SK-N-SH treated with all-trans-retinoic acid at 6 μM for 48 hours (cell line): ENCODE measurements at regions not wholly inside any gene's neighbourhood (a gene's known extent, or its start where the extent isn't known, plus 50 kb on each side); places are given as distances from the start of the nearest gene placed in this dataset.

ENCODE experiments used
- ATAC-seq: fragments of 200-7000 bp; cut with Tn5 transposase; 3 replicates; pipeline ENCODE4 v1.9.1; 2020; ENCODE audit warnings: mild to moderate bottlenecking, moderate library complexity
- ARNTL ChIP-seq: fragments of 450-650 bp; formaldehyde crosslinking; IDR thresholded peaks from 2 replicates; pipeline ENCODE4 v1.5.0; 2020; ENCODE audit warnings: low read depth, mild to moderate bottlenecking, moderate library complexity, borderline replicate concordance
- BACH2 ChIP-seq: fragments of 250-450 bp; sonication (Bioruptor Pico); IDR thresholded peaks from 2 replicates; pipeline ENCODE4 v1.9.0; 2021; ENCODE audit warnings: mild to moderate bottlenecking, borderline replicate concordance
- CREB5 ChIP-seq: fragments of 250-450 bp; sonication (Bioruptor Pico); IDR thresholded peaks from 2 replicates; pipeline ENCODE4 v1.5.1; 2020; ENCODE audit warnings: low read depth, mild to moderate bottlenecking, moderate library complexity
- CSDC2 ChIP-seq: fragments of 250-450 bp; sonication (Bioruptor Pico); IDR thresholded peaks from 2 replicates; pipeline ENCODE4 v1.5.0; 2020; ENCODE audit warnings: mild to moderate bottlenecking, moderate library complexity
- CSRNP3 ChIP-seq: fragments of 250-450 bp; sonication (Bioruptor Pico); IDR thresholded peaks from 2 replicates; pipeline ENCODE4 v1.5.1; 2021; ENCODE audit warnings: mild to moderate bottlenecking, moderate library complexity
- ESRRG ChIP-seq: fragments of 250-450 bp; sonication (Bioruptor Pico); IDR thresholded peaks from 2 replicates; pipeline ENCODE4 v1.6.1; 2021; ENCODE audit warnings: mild to moderate bottlenecking
- GLIS3 ChIP-seq: fragments of 250-450 bp; sonication (Bioruptor Pico); IDR thresholded peaks from 2 replicates; pipeline ENCODE4 v1.5.0; 2020; ENCODE audit warnings: mild to moderate bottlenecking, moderate library complexity
- ISL1 ChIP-seq: fragments of 250-450 bp; sonication (Bioruptor Pico); IDR thresholded peaks from 2 replicates; pipeline ENCODE4 v2.1.2; 2022; ENCODE audit warnings: mild to moderate bottlenecking, moderate library complexity
- OSR1 ChIP-seq: fragments of 250-450 bp; sonication (Bioruptor Pico); IDR thresholded peaks from 2 replicates; pipeline ENCODE4 v1.8.0; 2022; ENCODE audit warnings: moderate library complexity, mild to moderate bottlenecking, inconsistent platforms
- PATZ1 ChIP-seq: fragments of 250-450 bp; sonication (Bioruptor Pico); IDR thresholded peaks from 2 replicates; pipeline ENCODE4 v1.8.0; 2020; ENCODE audit warnings: mild to moderate bottlenecking, moderate library complexity, borderline replicate concordance
- PPARA ChIP-seq: fragments of 250-450 bp; sonication (Bioruptor Pico); IDR thresholded peaks from 2 replicates; pipeline ENCODE4 v1.5.0; 2020; ENCODE audit warnings: mild to moderate bottlenecking, borderline replicate concordance
- RARB ChIP-seq: fragments of 250-450 bp; sonication (Bioruptor Pico); IDR thresholded peaks from 2 replicates; pipeline ENCODE4 v1.8.0; 2021; ENCODE audit warnings: mild to moderate bottlenecking, moderate library complexity
- SNAI2 ChIP-seq: fragments of 250-450 bp; sonication (Bioruptor Pico); IDR thresholded peaks from 2 replicates; pipeline ENCODE4 v1.5.0; 2020; ENCODE audit warnings: mild to moderate bottlenecking, moderate library complexity
- TCF4 ChIP-seq: fragments of 250-450 bp; sonication (Bioruptor Pico); IDR thresholded peaks from 2 replicates; pipeline ENCODE4 v1.8.0; 2021; ENCODE audit warnings: mild to moderate bottlenecking, moderate library complexity, borderline replicate concordance
- TOX ChIP-seq: fragments of 250-450 bp; sonication (Bioruptor Pico); IDR thresholded peaks from 2 replicates; pipeline ENCODE4 v1.8.0; 2021; ENCODE audit warnings: mild to moderate bottlenecking, moderate library complexity, borderline replicate concordance
- TSHZ2 ChIP-seq: fragments of 250-450 bp; sonication (Bioruptor Pico); IDR thresholded peaks from 2 replicates; pipeline ENCODE4 v1.5.0; 2020; ENCODE audit warnings: mild to moderate bottlenecking, moderate library complexity
- ZC3H10 ChIP-seq: fragments of 250-450 bp; sonication (Bioruptor Pico); IDR thresholded peaks from 2 replicates; pipeline ENCODE4 v1.5.1; 2021; ENCODE audit warnings: mild to moderate bottlenecking, moderate library complexity
- ZFP3 ChIP-seq: fragments of 250-450 bp; sonication (Bioruptor Pico); IDR thresholded peaks from 2 replicates; pipeline ENCODE4 v1.5.0; 2020; ENCODE audit warnings: mild to moderate bottlenecking, moderate library complexity
- ZFP30 ChIP-seq: fragments of 450-650 bp; formaldehyde crosslinking; IDR thresholded peaks from 2 replicates; pipeline ENCODE4 v1.5.0; 2022; ENCODE audit warnings: mild to moderate bottlenecking, moderate library complexity
- ZNF70 ChIP-seq: fragments of 450-650 bp; formaldehyde crosslinking; IDR thresholded peaks from 2 replicates; pipeline ENCODE4 v1.5.0; 2020; ENCODE audit warnings: mild to moderate bottlenecking, moderate library complexity
- ZNF8 ChIP-seq: fragments of 450-650 bp; formaldehyde crosslinking; IDR thresholded peaks from 2 replicates; pipeline ENCODE4 v1.5.0; 2020; ENCODE audit warnings: mild to moderate bottlenecking, moderate library complexity

GRCh38 chr5:116935561-116936162 lies 361.0 kb upstream of the SEMA6A start (continued):
- TF ChIP-seq CREB5 (CRISPR knock-in tag) = no peak
- no peak for TF ChIP-seq CSDC2
- no peak for TF ChIP-seq ZC3H10
- TF ChIP-seq TSHZ2 (CRISPR knock-in tag) = no peak
- TF ChIP-seq RARB (CRISPR knock-in tag) = no peak

GRCh38 chr5:116930616-116931015 lies 356.0 kb upstream of the SEMA6A start:
- no peak for TF ChIP-seq CREB5 (CRISPR knock-in tag)
- TF ChIP-seq ISL1 (CRISPR knock-in tag) = no peak
- no peak for TF ChIP-seq RARB (CRISPR knock-in tag)
- no peak for TF ChIP-seq SNAI2 (CRISPR knock-in tag)
- no peak for TF ChIP-seq ARNTL (CRISPR knock-in tag)
- TF ChIP-seq PATZ1 (CRISPR knock-in tag) = no peak
- TF ChIP-seq ZNF8 = no peak
- ATAC-seq = no peak

GRCh38 chr5:116923344-116923743 lies 348.7 kb upstream of the SEMA6A start:
- TF ChIP-seq ZNF70 (CRISPR knock-in tag) = no peak
- ATAC-seq = no peak

GRCh38 chr5:116922532-116922931 lies 347.9 kb upstream of the SEMA6A start:
- TF ChIP-seq PPARA (no peak), GLIS3 (CRISPR knock-in tag) (no peak), TCF4 (no peak), TOX (CRISPR knock-in tag) (no peak), CSRNP3 (CRISPR knock-in tag) (no peak), ARNTL (CRISPR knock-in tag) (no peak), ISL1 (CRISPR knock-in tag) (no peak), BACH2 (CRISPR knock-in tag) (no peak), ESRRG (no peak), OSR1 (CRISPR knock-in tag) (no peak), SNAI2 (CRISPR knock-in tag) (no peak), ZFP30 (no peak), ZFP3 (CRISPR knock-in tag) (no peak)
- no peak for ATAC-seq
